Activated CD8-positive, alpha-beta T cell treated with anti-CD3 and anti-CD28 coated beads, Interleukin-2, amount 10 ng/mL, durations not matched to agents 7 days and 5 days (primary cell): ENCODE measurements at regions not wholly inside any gene's neighbourhood (a gene's known extent, or its start where the extent isn't known, plus 50 kb on each side); places are given as distances from the start of the nearest gene placed in this dataset.
"Not testable (repeated sequence)": the region's sequence is repeated elsewhere in the genome, so short reads cannot be mapped to it uniquely, and the experiment has no call there.

Experiments used
- ATAC-seq: fragments of 150-1000 bp; cut with Tn5 transposase; one replicate; pipeline ENCODE4 v1.10.0; 2021; ENCODE audit warnings: moderate library complexity
- CTCF ChIA-PET: fragments of 350-600 bp; sonication (Branson Sonifier 250); formaldehyde crosslinking; loops from one replicate; lab custom pipeline; 2021; ENCODE audit warnings: antibody characterized with exemption; lab: Charles Lee
- POLR2A ChIA-PET: fragments of 350-600 bp; sonication (Branson Sonifier 250); formaldehyde crosslinking; loops from one replicate; lab custom pipeline; 2021; ENCODE audit warnings: antibody characterized with exemption; lab: Charles Lee
- DNase-seq: peaks from one replicate; pipeline ENCODE4 v3.0.0-alpha.2; 2020
- H3K27ac Mint-ChIP-seq: one replicate; pipeline ENCODE4 v1.8.0; 2021; ENCODE audit warnings: mild to moderate bottlenecking, mixed read lengths
- H3K27me3 Mint-ChIP-seq: one replicate; pipeline ENCODE4 v1.8.0; 2021; ENCODE audit warnings: low read depth, mixed read lengths
- H3K36me3 Mint-ChIP-seq: one replicate; pipeline ENCODE4 v1.8.0; 2021; ENCODE audit warnings: low read depth, mixed read lengths
- H3K4me1 Mint-ChIP-seq: one replicate; pipeline ENCODE4 v1.8.0; 2021; ENCODE audit warnings: low read depth, mixed read lengths
- H3K4me3 Mint-ChIP-seq: one replicate; pipeline ENCODE4 v1.8.0; 2021; ENCODE audit warnings: mild to moderate bottlenecking, mixed read lengths
- H3K9me3 Mint-ChIP-seq: one replicate; pipeline ENCODE4 v1.8.0; 2022; ENCODE audit warnings: mixed read lengths; ENCODE audit not compliant: insufficient read depth

- H3K27ac Mint-ChIP-seq: no peak overlapping the region
- no peaks in the 10 kb centered on the region for H3K27me3 Mint-ChIP-seq
- DNase-seq: no peak
- no peaks in the 10 kb centered on the region for H3K4me1 Mint-ChIP-seq
- peaks cover 4% of the 10 kb centered on the region for H3K9me3 Mint-ChIP-seq
- ChIA-PET POLR2A (no interaction called here), CTCF (no interaction called here)
- no peak overlapping the region for H3K4me3 Mint-ChIP-seq
- no peaks in the 10 kb centered on the region for H3K36me3 Mint-ChIP-seq
- ATAC-seq: no peak
Measured at GRCh38 chr14:28157887-28158791, 608.4 kb upstream of the FOXG1 start.

- DNase-seq (no peak), ATAC-seq (no peak)
- Mint-ChIP-seq H3K9me3 (no peaks in the 10 kb centered on the region), H3K27me3 (no peaks in the 10 kb centered on the region), H3K36me3 (no peaks in the 10 kb centered on the region), H3K4me1 (no peaks in the 10 kb centered on the region), H3K4me3 (no peak overlapping the region), H3K27ac (no peak overlapping the region)
- ChIA-PET POLR2A (no interaction called here), CTCF (no interaction called here)
Measured at GRCh38 chr14:28161040-28161439, 605.5 kb upstream of the FOXG1 start.

GRCh38 chr14:28163233-28163632 is 603.4 kb upstream of the FOXG1 start:
- ChIA-PET CTCF (no interaction called here), POLR2A (no interaction called here)
- peaks cover 6% of the 10 kb centered on the region for H3K9me3 Mint-ChIP-seq
- H3K36me3 Mint-ChIP-seq: no peaks in the 10 kb centered on the region
- ATAC-seq (no peak), DNase-seq (no peak)
- no peaks in the 10 kb centered on the region for H3K27me3 Mint-ChIP-seq
- no peak overlapping the region for H3K27ac Mint-ChIP-seq
- H3K4me3 Mint-ChIP-seq: no peak overlapping the region
- H3K4me1 Mint-ChIP-seq: no peaks in the 10 kb centered on the region

GRCh38 chr14:28163897-28164296 is 602.7 kb upstream of the FOXG1 start:
- no peak for DNase-seq
- no peak overlapping the region for H3K4me3 Mint-ChIP-seq
- no peak overlapping the region for H3K27ac Mint-ChIP-seq
- peaks cover 10% of the 10 kb centered on the region for H3K9me3 Mint-ChIP-seq
- H3K4me1 Mint-ChIP-seq: no peaks in the 10 kb centered on the region
- POLR2A ChIA-PET: no interaction called here
- CTCF ChIA-PET: no interaction called here
- no peaks in the 10 kb centered on the region for H3K36me3 Mint-ChIP-seq
- no peaks in the 10 kb centered on the region for H3K27me3 Mint-ChIP-seq
- ATAC-seq: no peak

DNA sequence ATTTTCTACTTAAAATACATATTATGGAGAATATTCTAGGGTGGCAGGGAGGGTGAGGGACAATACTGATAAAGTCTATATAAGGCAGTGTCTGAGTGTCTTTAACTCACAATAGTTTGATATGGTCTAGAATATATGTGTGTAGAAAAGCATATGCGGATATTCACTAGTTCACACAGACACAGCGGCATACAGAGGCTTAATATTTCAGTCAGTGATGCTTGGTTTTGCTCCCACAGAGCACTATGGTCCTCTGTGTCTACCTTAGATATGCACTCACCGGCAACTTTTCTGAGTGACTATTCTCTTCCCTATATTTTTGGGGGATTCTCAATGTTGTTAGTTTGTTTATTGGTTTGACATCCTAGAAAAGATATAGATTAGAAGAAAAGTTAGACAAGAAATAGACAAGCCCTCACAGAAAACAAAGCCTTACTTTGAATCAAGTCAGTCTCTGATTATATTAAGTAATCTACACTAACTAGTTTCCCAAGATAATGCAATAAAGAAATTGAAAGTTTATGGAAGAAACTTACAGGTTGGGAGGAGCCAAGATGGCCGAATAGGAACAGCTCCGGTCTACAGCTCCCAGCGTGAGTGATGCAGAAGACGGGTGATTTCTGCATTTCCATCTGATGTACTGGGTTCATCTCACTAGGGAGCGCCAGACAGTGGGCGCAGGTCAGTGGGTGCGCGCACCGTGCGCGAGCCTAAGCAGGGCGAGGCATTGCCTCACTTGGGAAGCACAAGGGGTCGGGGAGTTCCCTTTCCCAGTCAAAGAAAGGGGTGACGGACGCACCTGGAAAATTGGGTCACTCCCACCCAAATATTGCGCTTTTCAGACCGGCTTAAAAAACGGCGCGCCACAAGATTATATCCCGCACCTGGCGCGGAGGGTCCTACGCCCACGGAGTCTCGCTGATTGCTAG is 578.4 kb upstream of the FOXG1 start:
- H3K4me1 Mint-ChIP-seq, H3K36me3 Mint-ChIP-seq, CTCF ChIA-PET, DNase-seq, POLR2A ChIA-PET, ATAC-seq, H3K27me3 Mint-ChIP-seq, H3K27ac Mint-ChIP-seq, H3K4me3 Mint-ChIP-seq: not testable (repeated sequence)
- peaks cover 13% of the 10 kb centered on the region for H3K9me3 Mint-ChIP-seq

GRCh38 chr14:28196878-28197277 is 569.7 kb upstream of the FOXG1 start:
- no peaks in the 10 kb centered on the region for H3K27me3 Mint-ChIP-seq
- no peak overlapping the region for H3K4me3 Mint-ChIP-seq
- no peaks in the 10 kb centered on the region for H3K4me1 Mint-ChIP-seq
- no peaks in the 10 kb centered on the region for H3K36me3 Mint-ChIP-seq
- no peak overlapping the region for H3K27ac Mint-ChIP-seq
- POLR2A ChIA-PET: no interaction called here
- peaks cover 4% of the 10 kb centered on the region for H3K9me3 Mint-ChIP-seq
- CTCF ChIA-PET: no interaction called here
- no peak for ATAC-seq
- DNase-seq: no peak

DNA sequence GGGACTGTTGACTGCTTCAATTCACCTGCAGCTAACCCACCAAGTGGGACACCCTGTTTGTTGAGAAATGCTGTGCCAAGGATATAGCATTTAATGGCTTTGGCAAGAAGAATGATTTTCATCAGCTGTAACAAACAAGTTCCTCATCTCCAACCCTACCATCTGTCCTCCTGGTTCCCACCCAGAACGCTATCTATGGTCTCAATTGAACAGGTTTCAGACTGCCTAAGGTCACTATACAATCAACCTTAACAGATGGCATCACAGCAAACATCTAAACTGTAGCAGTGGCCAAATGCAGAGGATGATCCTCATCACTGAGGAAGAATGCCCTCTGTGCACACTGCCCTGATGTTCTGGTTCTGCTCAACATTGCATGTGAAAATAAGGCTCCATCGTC is 546.2 kb upstream of the FOXG1 start:
- no peak overlapping the region for H3K4me3 Mint-ChIP-seq
- H3K9me3 Mint-ChIP-seq: peaks cover 13% of the 10 kb centered on the region
- ChIA-PET POLR2A (no interaction called here), CTCF (no interaction called here)
- no peaks in the 10 kb centered on the region for H3K36me3 Mint-ChIP-seq
- ATAC-seq (no peak), DNase-seq (no peak)
- no peaks in the 10 kb centered on the region for H3K4me1 Mint-ChIP-seq
- no peaks in the 10 kb centered on the region for H3K27me3 Mint-ChIP-seq
- no peak overlapping the region for H3K27ac Mint-ChIP-seq

DNA sequence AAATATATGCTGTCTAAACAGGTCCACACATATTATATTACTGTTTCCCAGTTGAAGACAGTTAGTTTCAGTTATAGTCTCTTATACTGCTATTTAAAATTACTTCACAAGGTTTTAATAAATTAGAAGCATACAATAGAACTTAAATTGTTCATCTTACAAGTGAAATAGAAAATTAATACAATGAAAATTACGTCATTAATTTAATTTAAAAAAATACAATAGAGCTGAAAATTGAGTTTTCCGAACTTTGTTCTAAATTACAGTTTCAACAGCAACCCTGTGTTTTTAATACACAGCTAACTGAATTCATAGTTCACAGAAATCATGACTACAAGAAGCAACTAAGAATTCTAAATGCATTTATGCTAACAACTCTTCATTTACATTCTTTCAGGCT is 525.7 kb upstream of the FOXG1 start:
- no peaks in the 10 kb centered on the region for H3K36me3 Mint-ChIP-seq
- peaks cover 27% of the 10 kb centered on the region for H3K9me3 Mint-ChIP-seq
- POLR2A ChIA-PET: no interaction called here

GRCh38 chr14:28242895-28243294 is 523.7 kb upstream of the FOXG1 start:
- H3K27me3 Mint-ChIP-seq: no peaks in the 10 kb centered on the region
- DNase-seq (no peak), ATAC-seq (no peak)
- ChIA-PET POLR2A (no interaction called here), CTCF (no interaction called here)
- H3K4me1 Mint-ChIP-seq: no peaks in the 10 kb centered on the region
- H3K4me3 Mint-ChIP-seq: no peak overlapping the region
- peaks cover 13% of the 10 kb centered on the region for H3K9me3 Mint-ChIP-seq
- H3K36me3 Mint-ChIP-seq: no peaks in the 10 kb centered on the region
- H3K27ac Mint-ChIP-seq: no peak overlapping the region

More for the DNA sequence above, 525.7 kb upstream of the FOXG1 start:
- no peak for ATAC-seq
- no peak for DNase-seq
- CTCF ChIA-PET: no interaction called here
- Mint-ChIP-seq H3K27ac (no peak overlapping the region), H3K4me3 (no peak overlapping the region), H3K27me3 (no peaks in the 10 kb centered on the region), H3K4me1 (no peaks in the 10 kb centered on the region)

DNA sequence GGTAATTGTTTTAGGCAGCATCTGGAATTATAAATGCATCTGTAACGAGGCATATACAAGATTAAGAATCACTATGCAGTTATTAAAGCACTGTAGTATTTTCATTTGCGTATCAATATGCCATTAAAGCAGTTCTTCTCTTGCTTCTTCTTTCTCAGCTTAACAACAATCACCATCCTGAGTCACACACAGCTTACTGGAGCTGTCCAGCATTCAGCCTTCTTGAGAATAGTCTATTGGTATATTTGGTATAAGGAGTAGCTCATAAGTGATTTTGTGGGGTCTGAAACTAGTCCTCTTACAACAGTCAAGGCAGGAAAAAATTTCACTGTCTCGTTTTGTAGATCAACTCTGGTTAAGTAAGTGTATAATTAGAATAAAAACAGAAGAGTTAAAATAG is 523.0 kb upstream of the FOXG1 start:
- POLR2A ChIA-PET: no interaction called here
- Mint-ChIP-seq H3K27me3 (no peaks in the 10 kb centered on the region), H3K36me3 (no peaks in the 10 kb centered on the region), H3K9me3 (peaks cover 9% of the 10 kb centered on the region), H3K4me3 (no peak overlapping the region), H3K27ac (no peak overlapping the region), H3K4me1 (no peaks in the 10 kb centered on the region)
- ATAC-seq (no peak), DNase-seq (no peak)
- CTCF ChIA-PET: no interaction called here

- no peak for ATAC-seq
- DNase-seq: no peak
- ChIA-PET CTCF (no interaction called here), POLR2A (no interaction called here)
- Mint-ChIP-seq H3K4me3 (no peak overlapping the region), H3K27ac (no peak overlapping the region), H3K27me3 (no peaks in the 10 kb centered on the region), H3K36me3 (no peaks in the 10 kb centered on the region), H3K9me3 (peaks cover 9% of the 10 kb centered on the region), H3K4me1 (no peaks in the 10 kb centered on the region)
Measured at GRCh38 chr14:28245216-28245615, 521.4 kb upstream of the FOXG1 start.

- H3K27ac Mint-ChIP-seq: no peak overlapping the region
- no peak overlapping the region for H3K4me3 Mint-ChIP-seq
- no peaks in the 10 kb centered on the region for H3K36me3 Mint-ChIP-seq
- DNase-seq: no peak
- no peaks in the 10 kb centered on the region for H3K4me1 Mint-ChIP-seq
- ChIA-PET POLR2A (no interaction called here), CTCF (no interaction called here)
- H3K27me3 Mint-ChIP-seq: no peaks in the 10 kb centered on the region
- no peak for ATAC-seq
- peaks cover 14% of the 10 kb centered on the region for H3K9me3 Mint-ChIP-seq
Measured at GRCh38 chr14:28247491-28247890, 519.1 kb upstream of the FOXG1 start.
